NCI-H1694 (cell line): ENCODE measurements at regions not wholly inside any gene's neighbourhood (a gene's known extent, or its start where the extent isn't known, plus 50 kb on each side); places are given as distances from the start of the nearest gene placed in this dataset.
"Not testable (repeated sequence)": the region's sequence is repeated elsewhere in the genome, so short reads cannot be mapped to it uniquely, and the experiment has no call there.

Source experiments
- DNase-seq: peaks from one replicate; lab custom pipeline; 2025; lab: John Stamatoyannopoulos, UW

GRCh38 chr10:30531751-30532530 lies 97.6 kb downstream of the LYZL2 start:
- DNase-seq: no peak

DNA sequence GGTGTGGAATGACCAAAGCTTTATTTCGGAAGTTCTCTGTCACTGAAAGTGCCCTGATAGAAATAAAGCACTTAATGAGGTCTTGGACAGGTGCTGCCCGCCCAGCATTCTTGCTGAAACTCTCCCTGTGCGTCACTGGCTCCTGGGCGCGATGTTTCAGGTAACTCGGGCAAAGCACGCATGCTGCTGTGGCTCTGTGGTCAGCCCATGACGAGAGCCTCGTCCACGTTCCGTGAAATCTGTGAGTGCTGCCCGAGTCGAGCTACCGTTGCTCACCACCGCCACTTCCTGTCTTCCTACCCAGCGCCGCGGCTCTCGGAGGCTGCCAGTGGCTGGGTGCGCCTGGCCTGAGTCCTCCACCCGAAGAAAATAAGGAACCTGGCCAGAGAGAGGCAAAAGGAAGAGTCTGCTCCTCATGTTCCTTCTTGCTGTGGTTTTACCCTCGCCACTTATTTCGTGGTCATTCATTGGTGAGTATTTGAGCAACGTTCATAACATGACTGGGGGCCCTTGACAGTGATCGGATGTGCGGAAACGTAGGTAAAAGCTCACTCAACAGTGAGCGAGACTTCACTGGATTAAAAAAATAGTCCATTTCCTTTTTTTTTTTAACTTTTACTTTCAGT lies 95.5 kb downstream of the MAP3K8 start:
- no peak for DNase-seq

DNA sequence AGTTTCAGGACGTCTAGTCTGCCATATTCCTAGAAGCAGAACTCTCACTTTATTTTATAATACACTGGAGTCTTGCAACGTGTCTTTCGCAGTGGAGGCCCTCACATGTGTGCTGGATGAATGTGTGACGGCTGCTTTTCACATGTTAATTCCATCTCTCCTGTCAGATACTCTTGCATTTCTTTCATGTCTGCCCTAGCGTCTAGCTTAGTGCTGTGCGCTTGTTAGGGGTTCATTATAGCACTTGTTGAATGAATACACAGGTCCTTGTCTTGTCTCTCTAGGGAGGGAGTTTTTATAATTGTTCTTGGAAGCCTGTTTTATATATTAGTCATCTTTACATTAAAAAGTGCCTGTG lies 94.4 kb downstream of the MAP3K8 start:
- DNase-seq: no peak

GRCh38 chr10:30527623-30528428 lies 93.8 kb downstream of the MAP3K8 start:
- DNase-seq: no peak

- DNase-seq: not testable (repeated sequence)
Observed at GRCh38 chr10:30522661-30523078, 88.7 kb downstream of the MAP3K8 start.

GRCh38 chr10:30518907-30519306 lies 84.9 kb downstream of the MAP3K8 start:
- no peak for DNase-seq
